Chondrocyte (in vitro differentiated cells): ENCODE measurements at regions not wholly inside any gene's neighbourhood (a gene's known extent, or its start where the extent isn't known, plus 50 kb on each side); places are given as distances from the start of the nearest gene placed in this dataset.

Experiments used
- DNase-seq: peaks from one replicate; pipeline ENCODE4 v3.0.0; 2021; ENCODE audit warnings: mixed read lengths, low spot score
- H3K27ac Mint-ChIP-seq: one replicate; pipeline ENCODE4 v1.8.0; 2021; ENCODE audit warnings: mild to moderate bottlenecking, moderate library complexity, mixed read lengths; ENCODE audit not compliant: unreplicated experiment
- H3K27me3 Mint-ChIP-seq: 2 replicates; pipeline ENCODE4 v1.8.0; 2021; ENCODE audit warnings: low read depth, mixed read lengths
- H3K36me3 Mint-ChIP-seq: 2 replicates; pipeline ENCODE4 v1.8.0; 2021; ENCODE audit warnings: low read depth, mixed read lengths
- H3K4me1 Mint-ChIP-seq: 2 replicates; pipeline ENCODE4 v1.8.0; 2021; ENCODE audit warnings: low read depth, mild to moderate bottlenecking, mixed read lengths
- H3K4me3 Mint-ChIP-seq: one replicate; pipeline ENCODE4 v1.8.0; 2021; ENCODE audit warnings: mild to moderate bottlenecking, moderate library complexity, mixed read lengths; ENCODE audit not compliant: unreplicated experiment
- H3K9me3 Mint-ChIP-seq: 2 replicates; pipeline ENCODE4 v1.8.0; 2021; ENCODE audit warnings: low read depth, mixed read lengths
- CTCF ChIP-seq: fragments of 200-600 bp; sonication (generic); IDR thresholded peaks from 2 replicates; pipeline ENCODE4 v1.5.0; 2021; ENCODE audit warnings: antibody characterized with exemption, mild to moderate bottlenecking, moderate library complexity

GRCh38 chr3:18790384-18790783 is 357.9 kb upstream of the KCNH8 start:
- no peaks in the 10 kb centered on the region for H3K4me1 Mint-ChIP-seq
- H3K27me3 Mint-ChIP-seq, result peaks cover 6% of the 10 kb centered on the region
- no peak for TF ChIP-seq CTCF
- no peaks in the 10 kb centered on the region for H3K36me3 Mint-ChIP-seq
- no peak overlapping the region for H3K4me3 Mint-ChIP-seq
- DNase-seq, result no peak
- peaks cover 3% of the 10 kb centered on the region for H3K9me3 Mint-ChIP-seq
- H3K27ac Mint-ChIP-seq, result no peak overlapping the region

GRCh38 chr3:18789734-18790133 is 358.6 kb upstream of the KCNH8 start:
- Mint-ChIP-seq H3K4me3 (no peak overlapping the region), H3K4me1 (no peaks in the 10 kb centered on the region), H3K27me3 (peaks cover 6% of the 10 kb centered on the region), H3K36me3 (no peaks in the 10 kb centered on the region), H3K9me3 (peaks cover 3% of the 10 kb centered on the region), H3K27ac (no peak overlapping the region)
- TF ChIP-seq CTCF, result no peak
- DNase-seq, result no peak

- DNase-seq, result no peak
- Mint-ChIP-seq H3K27me3 (peaks cover 2% of the 10 kb centered on the region), H3K4me1 (no peaks in the 10 kb centered on the region), H3K9me3 (peaks cover 3% of the 10 kb centered on the region), H3K27ac (no peak overlapping the region), H3K36me3 (no peaks in the 10 kb centered on the region), H3K4me3 (no peak overlapping the region)
- TF ChIP-seq CTCF, result no peak
Measured at GRCh38 chr3:18787441-18787840, 360.9 kb upstream of the KCNH8 start.

- H3K9me3 Mint-ChIP-seq, result peaks cover 3% of the 10 kb centered on the region
- H3K27ac Mint-ChIP-seq, result no peak overlapping the region
- H3K36me3 Mint-ChIP-seq, result no peaks in the 10 kb centered on the region
- no peak for TF ChIP-seq CTCF
- no peaks in the 10 kb centered on the region for H3K4me1 Mint-ChIP-seq
- DNase-seq, result no peak
- no peaks in the 10 kb centered on the region for H3K27me3 Mint-ChIP-seq
- no peak overlapping the region for H3K4me3 Mint-ChIP-seq
Measured at GRCh38 chr3:18786650-18787323, 361.5 kb upstream of the KCNH8 start.

GRCh38 chr3:18782191-18782590 is 357.1 kb upstream of the SATB1 start:
- no peak overlapping the region for H3K4me3 Mint-ChIP-seq

More at GRCh38 chr3:18782191-18782590, 357.1 kb upstream of the SATB1 start:
- Mint-ChIP-seq H3K9me3 (peaks cover 3% of the 10 kb centered on the region), H3K36me3 (no peaks in the 10 kb centered on the region), H3K27ac (no peak overlapping the region), H3K27me3 (peaks cover 6% of the 10 kb centered on the region), H3K4me1 (no peaks in the 10 kb centered on the region)
- TF ChIP-seq CTCF, result no peak
- DNase-seq, result no peak
